ENCODE measurements at regions not wholly inside any gene's neighbourhood (a gene's known extent, or its start where the extent isn't known, plus 50 kb on each side); places are given as distances from the start of the nearest gene placed in this dataset.
A peak's percentile ranks its signal among the peaks of the same experiment; 100 is the strongest.

GRCh38 chrX:107502316-107502715 lies 52.9 kb downstream of the FRMPD3 start:
- no peak for DNase-seq (ENCODE audit: low spot score)

GRCh38 chrX:107504006-107504405 lies 54.6 kb downstream of the FRMPD3 start:
- no peak for DNase-seq (ENCODE audit: low spot score)

- no peak for DNase-seq (ENCODE audit: low spot score)
Observed at GRCh38 chrX:107505223-107505622, 55.8 kb downstream of the FRMPD3 start.

GRCh38 chrX:107506596-107507031 lies 57.2 kb downstream of the FRMPD3 start:
- DNase-seq (ENCODE audit: low spot score): no peak

GRCh38 chrX:107507093-107507743 lies 57.8 kb downstream of the FRMPD3 start:
- no peak for DNase-seq (ENCODE audit: low spot score)

GRCh38 chrX:107507744-107508117 lies 58.3 kb downstream of the FRMPD3 start:
- DNase-seq (ENCODE audit: low spot score): no peak

GRCh38 chrX:107508925-107509324 lies 59.5 kb downstream of the FRMPD3 start:
- DNase-seq (ENCODE audit: low spot score): no peak

GRCh38 chrX:107514944-107515343 lies 65.5 kb downstream of the FRMPD3 start:
- DNase-seq (ENCODE audit: low spot score): no peak

- no peak for DNase-seq (ENCODE audit: low spot score)
Observed at GRCh38 chrX:107521877-107522586, 72.6 kb downstream of the FRMPD3 start.

- DNase-seq (ENCODE audit: low spot score): no peak
Observed at GRCh38 chrX:107522901-107523300, 73.4 kb downstream of the FRMPD3 start.

GRCh38 chrX:107526141-107526540 lies 76.7 kb downstream of the FRMPD3 start:
- DNase-seq (ENCODE audit: low spot score): no peak

- no peak for DNase-seq (ENCODE audit: low spot score)
Observed at GRCh38 chrX:107530141-107530540, 80.7 kb downstream of the FRMPD3 start.

- peak; percentile 17 for DNase-seq (ENCODE audit: low spot score)
Observed at GRCh38 chrX:107537815-107538214, 88.4 kb downstream of the FRMPD3 start.

- no peak for DNase-seq (ENCODE audit: low spot score)
Observed at GRCh38 chrX:107541244-107541643, 87.1 kb upstream of the PRPS1 start.

- no peak for DNase-seq (ENCODE audit: low spot score)
Observed at GRCh38 chrX:107542040-107542439, 86.3 kb upstream of the PRPS1 start.

- no peak for DNase-seq (ENCODE audit: low spot score)
Observed at GRCh38 chrX:107542500-107542899, 85.8 kb upstream of the PRPS1 start.

GRCh38 chrX:107547621-107548020 lies 80.7 kb upstream of the PRPS1 start:
- no peak for DNase-seq (ENCODE audit: low spot score)

GRCh38 chrX:107548775-107549174 lies 79.5 kb upstream of the PRPS1 start:
- DNase-seq (ENCODE audit: low spot score): no peak

GRCh38 chrX:107549504-107549903 lies 78.8 kb upstream of the PRPS1 start:
- peak; percentile 1 for DNase-seq (ENCODE audit: low spot score)

- DNase-seq (ENCODE audit: low spot score): no peak
Observed at GRCh38 chrX:107551546-107551945, 76.8 kb upstream of the PRPS1 start.

GRCh38 chrX:107552930-107553329 lies 75.4 kb upstream of the PRPS1 start:
- DNase-seq (ENCODE audit: low spot score): no peak

- no peak for DNase-seq (ENCODE audit: low spot score)
Observed at GRCh38 chrX:107556967-107557366, 71.3 kb upstream of the PRPS1 start.

- no peak for DNase-seq (ENCODE audit: low spot score)
Observed at GRCh38 chrX:107559506-107559905, 68.8 kb upstream of the PRPS1 start.

GRCh38 chrX:107560041-107560440 lies 68.3 kb upstream of the PRPS1 start:
- DNase-seq (ENCODE audit: low spot score): no peak
